ENCODE measurements at regions not wholly inside any gene's neighbourhood (a gene's known extent, or its start where the extent isn't known, plus 50 kb on each side); places are given as distances from the start of the nearest gene placed in this dataset.
A peak's percentile ranks its signal among the peaks of the same experiment; 100 is the strongest.
"Not testable (repeated sequence)": the region's sequence is repeated elsewhere in the genome, so short reads cannot be mapped to it uniquely, and the experiment has no call there.

- DNase-seq: no peak
These were observed 115.1 kb downstream of the RTP5 start for GRCh38 chr2:241984658-241985057.

- peak; percentile 79 for DNase-seq
These were observed 115.8 kb downstream of the RTP5 start for GRCh38 chr2:241985161-241985985.

GRCh38 chr2:241985986-241986329 is 116.4 kb downstream of the RTP5 start:
- DNase-seq: no peak

- no peak for DNase-seq
These were observed 117.5 kb downstream of the RTP5 start for GRCh38 chr2:241986836-241987641.

- no peak for DNase-seq
These were observed 118.2 kb downstream of the RTP5 start for GRCh38 chr2:241987726-241988125.

GRCh38 chr2:241988146-241988545 is 118.6 kb downstream of the RTP5 start:
- DNase-seq: no peak

GRCh38 chr2:241989074-241989473 is 119.5 kb downstream of the RTP5 start:
- no peak for DNase-seq

GRCh38 chr2:241990466-241990865 is 120.9 kb downstream of the RTP5 start:
- DNase-seq: no peak

- DNase-seq: no peak
These were observed 121.8 kb downstream of the RTP5 start for GRCh38 chr2:241991299-241991698.

GRCh38 chr2:241992753-241993152 is 123.2 kb downstream of the RTP5 start:
- DNase-seq: no peak

GRCh38 chr2:241993386-241994005 is 124.0 kb downstream of the RTP5 start:
- no peak for DNase-seq

GRCh38 chr2:241994086-241994485 is 124.6 kb downstream of the RTP5 start:
- no peak for DNase-seq

GRCh38 chr2:241994556-241995213 is 125.2 kb downstream of the RTP5 start:
- no peak for DNase-seq

- DNase-seq: no peak
These were observed 126.6 kb downstream of the RTP5 start for GRCh38 chr2:241996100-241996499.

- DNase-seq: no peak
These were observed 127.5 kb downstream of the RTP5 start for GRCh38 chr2:241997017-241997416.

- no peak for DNase-seq
These were observed 129.7 kb downstream of the RTP5 start for GRCh38 chr2:241999184-241999583.

GRCh38 chr2:242001853-242002252 is 132.3 kb downstream of the RTP5 start:
- DNase-seq: no peak

- no peak for DNase-seq
These were observed 133.4 kb downstream of the RTP5 start for GRCh38 chr2:242002944-242003343.

GRCh38 chr2:242004223-242004901 is 134.8 kb downstream of the RTP5 start:
- no peak for DNase-seq

- DNase-seq: no peak
These were observed 135.3 kb downstream of the RTP5 start for GRCh38 chr2:242004902-242005230.

- DNase-seq: not testable (repeated sequence)
These were observed 136.6 kb downstream of the RTP5 start for GRCh38 chr2:242006091-242006634.

GRCh38 chr2:242008908-242009307 is 139.4 kb downstream of the RTP5 start:
- DNase-seq: not testable (repeated sequence)
